LNCAP (cell line): ENCODE measurements at regions not wholly inside any gene's neighbourhood (a gene's known extent, or its start where the extent isn't known, plus 50 kb on each side); places are given as distances from the start of the nearest gene placed in this dataset.

ENCODE experiments used
- CTCF ChIP-seq: fragments of 450-650 bp; IDR thresholded peaks from 2 replicates; pipeline ENCODE4 v1.5.1; 2017; ENCODE audit warnings: mild to moderate bottlenecking

- TF ChIP-seq CTCF, result no peak
These were observed 356.4 kb downstream of the ANKRD7 start for GRCh38 chr7:118580743-118581382.

- no peak for TF ChIP-seq CTCF
These were observed 359.1 kb downstream of the ANKRD7 start for GRCh38 chr7:118583641-118584040.

- TF ChIP-seq CTCF, result no peak
These were observed 361.7 kb downstream of the ANKRD7 start for GRCh38 chr7:118586248-118586647.

- TF ChIP-seq CTCF, result peak; percentile 56
These were observed 365.6 kb downstream of the ANKRD7 start for GRCh38 chr7:118590107-118590506.

GRCh38 chr7:118602090-118602489 lies 377.6 kb downstream of the ANKRD7 start:
- TF ChIP-seq CTCF, result no peak

- no peak for TF ChIP-seq CTCF
These were observed 382.1 kb downstream of the ANKRD7 start for GRCh38 chr7:118606602-118607001.

- no peak for TF ChIP-seq CTCF
These were observed 384.7 kb downstream of the ANKRD7 start for GRCh38 chr7:118609207-118609606.

- no peak for TF ChIP-seq CTCF
These were observed 391.2 kb downstream of the ANKRD7 start for GRCh38 chr7:118615681-118616080.
